ENCODE measurements at regions not wholly inside any gene's neighbourhood (a gene's known extent, or its start where the extent isn't known, plus 50 kb on each side); places are given as distances from the start of the nearest gene placed in this dataset.
A peak's percentile ranks its signal among the peaks of the same experiment; 100 is the strongest.

GRCh38 chr13:75181906-75182305, 300.1 kb downstream of the TBC1D4 start:
- WGBS (ENCODE audit: low lambda C conversion rate), result 22% methylated on average over 2 of the region's 2 CpGs
- DNase-seq, result no peak
- CTCF ChIA-PET, result no interaction called here
- Histone ChIP-seq H3K9me3 (no peaks in the 10 kb centered on the region), H3K4me1 (ENCODE audit: control insufficient read depth in 1 of 2, insufficient read depth in 2 of 2, low read depth in 1 of 2, low read length in 1 of 2) (no peaks in the 10 kb centered on the region; a peak in 1 of 4 replicates), H3K4me2 (no peak overlapping the region), H2AFZ (ENCODE audit: low read depth) (no peak overlapping the region), H3K4me3 (ENCODE audit: low read depth in 2 of 2, low read length in 1 of 2) (no peak overlapping the region), H3K9ac (no peak overlapping the region), H3K36me3 (replicated peaks in 1 of 2; ENCODE audit: control insufficient read depth in 1 of 2, insufficient read depth in 2 of 2, low read length in 1 of 2) (no peaks in the 10 kb centered on the region), H3F3A (replicated peaks; ENCODE audit: insufficient read depth) (peaks cover 14% of the 10 kb centered on the region), H4K20me1 (ENCODE audit: insufficient read depth) (no peaks in the 10 kb centered on the region), H3K9me2 (no peaks in the 10 kb centered on the region), H3K27me3 (ENCODE audit: insufficient read depth) (no peaks in the 10 kb centered on the region), H3K79me2 (ENCODE audit: insufficient read depth) (no peaks in the 10 kb centered on the region), H3K27ac (ENCODE audit: low read depth in 2 of 2, low read length in 1 of 2) (no peak overlapping the region; a peak in 1 of 4 replicates)
- POLR2A ChIA-PET, result no interaction called here
- TF ChIP-seq MAX (IDR thresholded peaks at IDR 0.05; ENCODE audit: low read depth) (no peak), MEF2A (IDR thresholded peaks at IDR 0.05; ENCODE audit: borderline replicate concordance, low read depth) (0 out of 2 replicates have a peak, but pooled peaks have one; percentile 27), EP300 (IDR thresholded peaks at IDR 0.05; ENCODE audit: borderline replicate concordance in 1 of 2, low read depth in 1 of 2, low read length in 1 of 2) (peak in 1 of 2 experiments; percentile 56; a peak in 1 of 4 replicates), NFIC (IDR thresholded peaks at IDR 0.05; ENCODE audit: borderline replicate concordance) (peak; percentile 93), ELF1 (IDR thresholded peaks at IDR 0.05) (no peak), FOSL2 (IDR thresholded peaks at IDR 0.05; ENCODE audit: borderline replicate concordance, low read depth) (peak; percentile 21; the same call in 1 of the 2 replicates), TCF12 (IDR thresholded peaks at IDR 0.05) (peak; percentile 63), NRF1 (IDR thresholded peaks at IDR 0.05; ENCODE audit: low read depth, low read length) (no peak), TEAD4 (IDR thresholded peaks at IDR 0.05; ENCODE audit: borderline replicate concordance, insufficient read depth) (peak; percentile 56; the same call in 1 of the 2 replicates), RXRA (IDR thresholded peaks at IDR 0.05; ENCODE audit: borderline replicate concordance, low read depth) (no peak), JUND (IDR thresholded peaks at IDR 0.05) (peak; percentile 53), GATA2 (CRISPR knock-in tag; IDR thresholded peaks at IDR 0.05) (no peak)
- TF ChIP-seq, protein P1, sequence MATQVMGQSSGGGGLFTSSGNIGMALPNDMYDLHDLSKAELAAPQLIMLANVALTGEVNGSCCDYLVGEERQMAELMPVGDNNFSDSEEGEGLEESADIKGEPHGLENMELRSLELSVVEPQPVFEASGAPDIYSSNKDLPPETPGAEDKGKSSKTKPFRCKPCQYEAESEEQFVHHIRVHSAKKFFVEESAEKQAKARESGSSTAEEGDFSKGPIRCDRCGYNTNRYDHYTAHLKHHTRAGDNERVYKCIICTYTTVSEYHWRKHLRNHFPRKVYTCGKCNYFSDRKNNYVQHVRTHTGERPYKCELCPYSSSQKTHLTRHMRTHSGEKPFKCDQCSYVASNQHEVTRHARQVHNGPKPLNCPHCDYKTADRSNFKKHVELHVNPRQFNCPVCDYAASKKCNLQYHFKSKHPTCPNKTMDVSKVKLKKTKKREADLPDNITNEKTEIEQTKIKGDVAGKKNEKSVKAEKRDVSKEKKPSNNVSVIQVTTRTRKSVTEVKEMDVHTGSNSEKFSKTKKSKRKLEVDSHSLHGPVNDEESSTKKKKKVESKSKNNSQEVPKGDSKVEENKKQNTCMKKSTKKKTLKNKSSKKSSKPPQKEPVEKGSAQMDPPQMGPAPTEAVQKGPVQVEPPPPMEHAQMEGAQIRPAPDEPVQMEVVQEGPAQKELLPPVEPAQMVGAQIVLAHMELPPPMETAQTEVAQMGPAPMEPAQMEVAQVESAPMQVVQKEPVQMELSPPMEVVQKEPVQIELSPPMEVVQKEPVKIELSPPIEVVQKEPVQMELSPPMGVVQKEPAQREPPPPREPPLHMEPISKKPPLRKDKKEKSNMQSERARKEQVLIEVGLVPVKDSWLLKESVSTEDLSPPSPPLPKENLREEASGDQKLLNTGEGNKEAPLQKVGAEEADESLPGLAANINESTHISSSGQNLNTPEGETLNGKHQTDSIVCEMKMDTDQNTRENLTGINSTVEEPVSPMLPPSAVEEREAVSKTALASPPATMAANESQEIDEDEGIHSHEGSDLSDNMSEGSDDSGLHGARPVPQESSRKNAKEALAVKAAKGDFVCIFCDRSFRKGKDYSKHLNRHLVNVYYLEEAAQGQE (IDR thresholded peaks at IDR 0.05; ENCODE audit: low read depth, low read length), result no peak
- TF ChIP-seq, protein P2, sequence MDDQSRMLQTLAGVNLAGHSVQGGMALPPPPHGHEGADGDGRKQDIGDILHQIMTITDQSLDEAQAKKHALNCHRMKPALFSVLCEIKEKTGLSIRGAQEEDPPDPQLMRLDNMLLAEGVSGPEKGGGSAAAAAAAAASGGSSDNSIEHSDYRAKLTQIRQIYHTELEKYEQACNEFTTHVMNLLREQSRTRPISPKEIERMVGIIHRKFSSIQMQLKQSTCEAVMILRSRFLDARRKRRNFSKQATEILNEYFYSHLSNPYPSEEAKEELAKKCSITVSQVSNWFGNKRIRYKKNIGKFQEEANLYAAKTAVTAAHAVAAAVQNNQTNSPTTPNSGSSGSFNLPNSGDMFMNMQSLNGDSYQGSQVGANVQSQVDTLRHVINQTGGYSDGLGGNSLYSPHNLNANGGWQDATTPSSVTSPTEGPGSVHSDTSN (IDR thresholded peaks at IDR 0.05), result peak; percentile 30; the same call in 1 of the 2 replicates
